ENCODE measurements at regions not wholly inside any gene's neighbourhood (a gene's known extent, or its start where the extent isn't known, plus 50 kb on each side); places are given as distances from the start of the nearest gene placed in this dataset.

DNA sequence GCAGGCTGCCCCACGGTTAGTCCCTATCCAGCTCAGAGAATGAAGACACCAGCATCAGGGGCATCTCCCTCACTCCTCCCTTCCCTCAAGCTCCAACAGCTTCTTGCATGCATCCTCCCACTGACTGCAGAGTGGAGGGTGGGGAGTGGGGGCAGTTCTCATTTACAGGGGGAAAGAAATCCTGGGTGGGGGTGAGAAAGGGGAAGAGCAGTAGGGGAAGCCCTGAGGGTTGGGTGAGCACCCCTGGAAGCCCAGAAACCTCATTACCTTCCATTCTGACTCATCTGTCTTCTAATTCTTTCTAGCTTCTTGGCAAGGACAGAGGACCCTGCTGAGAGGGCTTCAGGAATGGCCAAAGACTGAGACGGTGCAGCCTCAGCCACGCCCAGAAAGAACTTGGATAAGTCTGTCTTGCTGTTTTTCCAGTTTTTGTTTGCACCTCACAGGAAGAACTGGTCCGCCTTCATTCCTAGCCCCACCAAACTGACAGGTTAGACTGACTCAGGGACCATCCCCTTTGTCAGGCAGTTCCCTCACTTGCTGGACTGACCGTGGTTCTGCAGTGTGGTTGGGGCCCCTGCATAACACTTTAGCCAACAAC, 52.5 kb upstream of the WSB1 start:
- peak overlapping the region; percentile 35 for H3K4me3 ChIP-seq (ENCODE audit: low read depth, low read length)
- DNase-seq (ENCODE audit: low read depth) = peak; percentile 91
- TF ChIP-seq, protein P1, sequence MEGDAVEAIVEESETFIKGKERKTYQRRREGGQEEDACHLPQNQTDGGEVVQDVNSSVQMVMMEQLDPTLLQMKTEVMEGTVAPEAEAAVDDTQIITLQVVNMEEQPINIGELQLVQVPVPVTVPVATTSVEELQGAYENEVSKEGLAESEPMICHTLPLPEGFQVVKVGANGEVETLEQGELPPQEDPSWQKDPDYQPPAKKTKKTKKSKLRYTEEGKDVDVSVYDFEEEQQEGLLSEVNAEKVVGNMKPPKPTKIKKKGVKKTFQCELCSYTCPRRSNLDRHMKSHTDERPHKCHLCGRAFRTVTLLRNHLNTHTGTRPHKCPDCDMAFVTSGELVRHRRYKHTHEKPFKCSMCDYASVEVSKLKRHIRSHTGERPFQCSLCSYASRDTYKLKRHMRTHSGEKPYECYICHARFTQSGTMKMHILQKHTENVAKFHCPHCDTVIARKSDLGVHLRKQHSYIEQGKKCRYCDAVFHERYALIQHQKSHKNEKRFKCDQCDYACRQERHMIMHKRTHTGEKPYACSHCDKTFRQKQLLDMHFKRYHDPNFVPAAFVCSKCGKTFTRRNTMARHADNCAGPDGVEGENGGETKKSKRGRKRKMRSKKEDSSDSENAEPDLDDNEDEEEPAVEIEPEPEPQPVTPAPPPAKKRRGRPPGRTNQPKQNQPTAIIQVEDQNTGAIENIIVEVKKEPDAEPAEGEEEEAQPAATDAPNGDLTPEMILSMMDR (IDR thresholded peaks at IDR 0.05; ENCODE audit: control insufficient read depth, extremely low read depth, insufficient read depth) = no peak

DNA sequence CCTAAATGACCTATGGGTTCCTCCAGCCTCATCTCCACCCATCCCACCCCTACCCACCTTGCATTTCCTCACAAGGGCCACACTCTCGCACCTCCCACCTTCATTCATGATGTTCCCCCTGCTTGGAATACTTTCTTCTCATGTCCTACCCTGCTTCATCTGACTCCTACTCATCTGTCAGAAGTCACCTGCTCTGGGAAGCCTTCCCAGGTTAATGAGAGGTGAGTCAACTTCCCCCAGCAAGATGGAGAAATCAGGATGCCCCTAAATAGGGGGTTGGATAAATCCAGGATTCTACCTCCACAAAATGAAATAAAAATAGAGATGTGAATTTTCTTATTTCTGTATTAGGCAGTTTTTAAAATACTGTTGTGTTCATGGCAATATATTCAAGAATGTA, 51.0 kb upstream of the WSB1 start:
- DNase-seq (ENCODE audit: low read depth) = no peak
- TF ChIP-seq, protein P1 (IDR thresholded peaks at IDR 0.05; ENCODE audit: control insufficient read depth, extremely low read depth, insufficient read depth) = no peak
- H3K4me3 ChIP-seq (ENCODE audit: low read depth, low read length) = no peak overlapping the region

DNA sequence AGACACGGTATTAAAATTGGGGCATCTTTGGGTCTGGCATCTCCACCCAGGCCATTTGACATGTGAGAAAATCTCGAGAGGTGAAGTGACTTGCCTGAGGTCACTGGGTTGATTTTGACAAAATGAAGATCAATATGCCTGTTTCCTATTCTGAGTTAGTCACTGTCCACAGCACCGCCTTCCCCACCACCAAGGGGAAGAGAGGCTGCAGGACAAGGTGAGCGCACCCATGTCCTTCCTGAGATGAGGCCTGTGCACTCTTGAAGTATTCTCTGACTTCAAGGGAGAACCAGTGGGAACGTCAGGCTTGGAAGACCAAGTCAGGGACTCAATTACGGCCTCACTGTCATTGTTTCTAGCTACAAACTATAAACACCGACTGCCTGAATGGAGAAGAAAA, 49.9 kb upstream of the WSB1 start:
- H3K4me3 ChIP-seq (ENCODE audit: low read depth, low read length) = no peak overlapping the region
- no peak for DNase-seq (ENCODE audit: low read depth)
- TF ChIP-seq, protein P1 (IDR thresholded peaks at IDR 0.05; ENCODE audit: control insufficient read depth, extremely low read depth, insufficient read depth) = no peak
